Stimulated activated CD4-positive, alpha-beta T cell treated with anti-CD3 and anti-CD28 coated beads, Interleukin-15, amount 100 ng/mL, for 24 hours (primary cell): ENCODE measurements at regions not wholly inside any gene's neighbourhood (a gene's known extent, or its start where the extent isn't known, plus 50 kb on each side); places are given as distances from the start of the nearest gene placed in this dataset.

ENCODE experiments used
- DNase-seq: peaks from one replicate; pipeline ENCODE4 v3.0.0-alpha.2; 2020

GRCh38 chr2:8193686-8194615 lies 487.9 kb upstream of the ID2 start:
- no peak for DNase-seq

DNA sequence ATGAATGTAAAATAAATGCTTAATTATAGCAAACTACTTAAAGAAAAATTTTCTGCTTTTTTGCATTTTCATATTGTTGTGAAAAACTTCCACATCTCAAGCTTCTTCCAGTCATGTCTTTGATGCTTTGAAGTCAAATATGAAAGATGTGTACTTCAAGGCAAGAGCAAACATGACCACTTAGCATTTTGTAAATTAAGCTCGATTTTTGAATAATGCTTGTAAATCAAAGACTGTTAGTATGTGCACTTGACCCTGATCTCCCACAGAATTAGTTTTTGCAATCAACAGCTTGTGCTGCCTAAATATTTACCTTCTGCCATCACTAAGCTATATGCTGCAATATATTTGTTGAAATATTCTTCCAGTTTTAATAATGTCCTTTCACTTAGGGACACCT lies 486.1 kb upstream of the ID2 start:
- no peak for DNase-seq

DNA sequence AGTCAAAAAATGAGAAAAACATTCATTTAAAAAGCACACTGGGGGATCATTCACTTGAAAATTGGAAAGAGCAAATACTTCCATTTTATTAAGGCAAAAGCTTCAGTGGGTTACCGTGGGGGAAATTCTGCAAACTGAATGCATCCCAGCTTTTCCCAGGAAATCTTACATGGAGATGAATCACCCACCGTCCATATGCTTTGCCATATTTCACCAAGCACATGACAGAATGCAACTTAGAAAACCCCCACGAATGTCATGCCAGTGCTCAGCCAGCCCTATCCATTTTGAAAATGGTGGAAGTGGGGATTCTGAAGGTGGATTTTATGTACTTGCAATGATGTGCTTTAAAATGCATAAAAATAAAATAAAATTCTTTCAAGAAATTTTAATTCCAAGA lies 485.5 kb upstream of the ID2 start:
- no peak for DNase-seq

GRCh38 chr2:8197101-8197500 lies 484.8 kb upstream of the ID2 start:
- no peak for DNase-seq

GRCh38 chr2:8197825-8198224 lies 484.0 kb upstream of the ID2 start:
- no peak for DNase-seq

DNA sequence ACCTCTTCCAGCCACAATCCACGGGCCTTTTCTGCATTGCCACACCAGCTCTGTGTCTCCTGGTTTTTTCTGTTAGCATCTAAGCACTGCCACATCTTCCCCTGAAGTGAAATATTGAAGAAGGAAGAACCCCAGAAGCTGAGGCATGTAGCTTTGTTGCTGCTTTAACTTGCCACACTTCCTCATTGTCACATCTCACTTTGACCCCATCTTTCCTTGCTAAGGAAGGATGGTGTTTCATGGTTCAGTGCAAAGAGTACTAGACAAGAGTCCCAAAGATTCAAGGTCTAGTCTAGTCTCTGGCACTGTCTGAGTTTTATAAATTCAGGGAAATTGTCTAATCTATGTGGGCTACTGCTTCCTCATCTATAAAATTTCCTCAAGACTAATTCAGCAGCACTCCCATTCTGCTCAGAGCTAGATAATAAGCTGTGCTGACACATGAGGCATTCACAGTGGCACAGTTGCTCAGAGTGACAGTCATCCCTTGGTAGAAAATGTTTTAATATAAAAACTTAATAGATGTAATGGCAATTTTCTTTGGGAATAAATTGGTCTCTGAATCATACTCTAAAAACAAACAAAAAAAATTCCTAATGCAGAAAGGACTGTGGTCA lies 483.0 kb upstream of the ID2 start:
- DNase-seq, result no peak

DNA sequence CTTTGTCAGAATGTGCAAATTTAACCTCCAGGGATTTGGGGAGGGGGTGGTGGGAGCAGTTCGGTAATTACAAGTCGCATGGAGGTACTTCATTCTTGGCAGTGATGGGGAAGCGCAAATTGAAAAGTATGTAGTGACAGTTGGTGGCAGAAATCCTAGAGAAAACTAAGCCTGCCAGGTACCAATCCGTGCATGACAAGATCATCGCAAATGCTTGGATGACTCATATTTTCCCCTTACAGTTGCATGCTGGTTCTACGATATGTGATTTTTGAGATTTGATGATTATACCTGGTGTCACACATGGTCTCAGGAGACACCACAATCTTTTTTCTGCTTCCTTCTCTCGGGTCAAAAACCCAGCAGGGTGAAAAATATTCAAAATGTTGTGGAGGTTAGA lies 479.7 kb upstream of the ID2 start:
- DNase-seq, result no peak

- no peak for DNase-seq
These were observed 478.5 kb upstream of the ID2 start for GRCh38 chr2:8203364-8203763.

GRCh38 chr2:8204711-8205110 lies 477.1 kb upstream of the ID2 start:
- no peak for DNase-seq

DNA sequence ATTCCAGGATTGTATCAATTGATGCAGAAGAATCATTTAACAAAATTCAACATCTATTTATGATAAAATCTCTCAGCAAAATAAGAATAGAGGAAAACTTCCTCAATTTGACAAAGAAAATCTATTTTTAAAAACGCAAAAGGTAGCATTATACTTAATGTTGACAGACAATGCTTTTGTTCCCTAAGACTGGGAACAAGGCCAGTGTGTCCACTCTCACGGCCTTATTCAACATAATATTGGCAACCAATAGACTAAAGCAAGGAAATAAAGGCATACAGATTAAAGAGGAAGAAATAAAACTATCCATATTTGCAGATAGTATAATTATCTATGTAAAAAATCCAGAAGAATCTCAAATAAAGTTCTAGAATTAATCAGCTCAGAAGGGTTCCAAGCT lies 472.4 kb upstream of the ID2 start:
- DNase-seq, result no peak

GRCh38 chr2:8211384-8211783 lies 470.5 kb upstream of the ID2 start:
- no peak for DNase-seq

GRCh38 chr2:8212239-8212638 lies 469.6 kb upstream of the ID2 start:
- no peak for DNase-seq

GRCh38 chr2:8214036-8214615 lies 467.7 kb upstream of the ID2 start:
- no peak for DNase-seq

DNA sequence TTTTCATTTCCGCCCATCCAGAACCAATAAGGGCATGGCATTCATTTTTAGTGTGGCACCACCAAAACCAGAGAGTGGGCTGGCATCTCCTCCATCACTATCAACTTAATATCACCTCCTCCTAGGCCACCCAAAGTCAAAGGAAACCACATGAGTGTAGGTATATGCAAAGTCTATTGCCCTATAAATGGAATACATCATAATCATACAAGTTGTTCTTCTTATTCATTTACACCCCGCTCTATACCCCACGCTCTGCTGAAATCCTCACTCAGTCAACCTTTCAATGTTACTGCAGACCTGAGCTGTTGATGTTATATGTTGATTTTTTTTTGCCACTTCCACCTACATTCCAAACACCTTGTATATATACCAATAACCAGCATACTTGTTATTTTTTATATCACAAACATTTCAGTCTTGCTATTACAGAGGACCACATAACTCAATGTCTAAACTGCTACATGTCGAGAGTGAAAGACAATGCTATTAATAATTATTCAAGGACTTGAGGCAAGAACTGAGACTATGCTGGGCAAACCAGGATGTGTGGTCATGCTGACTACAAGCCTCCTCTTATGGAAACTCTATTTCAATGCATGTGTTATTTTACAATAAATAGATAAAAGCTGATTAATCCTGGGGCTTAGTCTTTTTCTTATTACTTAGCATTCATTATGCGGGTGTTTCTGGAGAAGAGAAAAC lies 466.5 kb upstream of the ID2 start:
- no peak for DNase-seq

DNA sequence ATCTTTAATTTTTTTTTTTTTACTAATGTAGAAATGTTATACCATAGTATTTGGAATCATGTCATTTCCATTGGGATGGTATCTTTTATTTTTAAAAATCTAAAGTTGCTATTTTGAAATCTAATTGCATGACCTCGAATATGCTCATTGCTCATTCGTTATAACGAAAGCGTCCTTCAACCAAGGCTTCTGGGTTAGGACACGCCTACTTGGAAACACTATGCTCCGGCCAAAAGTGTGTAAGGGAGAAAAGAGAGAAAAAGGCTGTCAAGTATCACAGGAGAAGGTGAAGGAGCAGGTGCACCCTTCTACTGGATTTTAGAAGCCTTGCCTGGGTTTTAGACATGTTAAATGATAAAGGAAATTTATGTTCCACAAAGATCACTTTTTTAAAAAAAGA lies 465.9 kb upstream of the ID2 start:
- DNase-seq, result no peak

GRCh38 chr2:8216397-8216796 lies 465.5 kb upstream of the ID2 start:
- no peak for DNase-seq

DNA sequence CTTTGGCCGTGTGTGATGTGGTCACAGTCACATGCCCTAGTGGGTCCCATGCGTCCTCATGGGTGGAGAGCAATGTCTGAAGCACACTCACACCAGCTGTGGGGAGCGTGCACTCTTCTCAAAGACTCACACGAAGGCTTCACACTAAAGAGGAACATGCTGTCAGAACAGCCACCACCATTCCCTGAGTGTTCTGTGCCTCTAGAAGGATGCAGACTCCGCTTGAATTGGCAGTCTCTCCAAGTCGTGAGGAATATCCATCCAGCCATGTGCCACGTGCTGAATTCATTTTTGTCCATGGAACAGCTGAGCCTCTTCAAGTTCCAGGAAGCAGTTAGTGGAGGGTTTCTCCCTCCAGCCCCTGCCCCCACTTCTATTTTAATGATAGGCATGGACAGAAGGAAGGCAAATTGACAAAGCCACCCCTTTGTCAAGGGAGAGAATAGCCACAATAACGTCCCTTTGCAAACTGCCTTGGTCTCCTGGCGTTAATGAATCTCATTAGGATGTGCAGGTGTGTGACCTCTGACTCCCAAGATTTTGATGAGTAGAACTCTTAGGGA lies 464.3 kb upstream of the ID2 start:
- no peak for DNase-seq

DNA sequence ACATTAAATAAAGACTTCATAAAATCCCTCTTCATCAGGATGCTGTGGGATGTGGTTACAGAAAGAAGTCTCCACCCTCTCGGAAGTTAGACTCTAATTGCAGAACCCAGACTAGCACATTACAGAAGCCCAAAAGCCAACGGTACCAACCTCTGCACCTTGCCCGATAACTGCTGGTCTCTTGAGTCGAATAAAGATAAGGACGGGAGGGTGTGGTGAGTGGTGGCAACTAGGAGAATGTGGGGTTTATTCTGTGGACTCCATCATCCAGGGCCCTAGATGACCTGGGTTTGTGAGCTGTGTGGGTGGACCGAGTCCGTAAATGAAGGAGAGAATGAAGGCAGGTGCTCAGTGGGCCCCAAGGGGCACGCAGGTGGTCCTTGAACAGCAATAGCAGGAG lies 462.8 kb upstream of the ID2 start:
- no peak for DNase-seq

DNA sequence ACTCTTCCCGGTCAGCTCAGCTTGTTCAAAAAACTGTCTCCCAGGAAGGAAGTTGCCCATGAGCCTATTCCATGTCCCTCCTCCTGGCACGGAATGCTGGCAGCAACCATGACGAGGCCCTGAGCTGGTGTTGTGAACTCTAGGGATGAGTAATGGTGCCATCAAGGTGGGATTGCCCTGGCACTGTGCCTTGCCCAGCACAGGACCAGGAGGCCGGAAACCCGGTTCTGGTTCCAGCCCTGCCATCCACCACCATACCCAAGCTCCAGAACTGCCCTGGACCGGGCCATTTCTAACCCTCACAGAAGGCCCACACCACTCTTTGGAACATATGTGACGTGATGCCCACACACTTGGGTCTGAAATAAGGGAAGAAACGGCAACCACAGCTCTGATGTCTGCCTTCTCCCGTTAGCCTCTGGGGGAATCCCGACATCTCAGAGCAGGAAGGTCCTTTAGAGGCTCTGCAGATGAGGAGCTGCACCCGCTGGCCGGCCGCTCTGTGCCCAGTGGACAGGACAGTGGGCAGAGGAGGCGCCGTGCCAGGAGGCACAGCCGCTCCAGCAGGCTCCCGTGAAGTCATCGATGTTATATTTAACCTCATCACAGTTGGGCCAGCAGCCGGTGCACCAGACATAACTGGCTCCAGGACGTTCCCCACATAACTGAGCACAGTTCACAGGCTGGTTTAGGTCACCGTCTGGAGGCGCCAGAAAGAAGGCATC lies 462.1 kb upstream of the ID2 start:
- no peak for DNase-seq

- no peak for DNase-seq
These were observed 458.7 kb upstream of the ID2 start for GRCh38 chr2:8222979-8223694.

- no peak for DNase-seq
These were observed 458.0 kb upstream of the ID2 start for GRCh38 chr2:8223695-8224346.
